HepG2 (cell line): ENCODE measurements at regions not wholly inside any gene's neighbourhood (a gene's known extent, or its start where the extent isn't known, plus 50 kb on each side); places are given as distances from the start of the nearest gene placed in this dataset.

Experiments used
- ATAC-seq: fragments of 200-7000 bp; cut with Tn5 transposase; 3 replicates; pipeline ENCODE4 v1.9.1; 2020; ENCODE audit warnings: mild to moderate bottlenecking, moderate library complexity
- BruUV-seq: library from RNA; stranded (reverse); fragments of 400-500 nt; replicated peaks from 2 replicates; lab custom pipeline; 2021; lab: Mats Ljungman, UMichigan
- CTCF ChIA-PET: fragments of 300-600 bp; formaldehyde crosslinking; extraction: SDS; loops from one replicate; lab custom pipeline; 2021; ENCODE audit warnings: low total read pairs, inconsistent platforms, low intra/inter-chr PET ratio; lab: Yijun Ruan, JAX
- POLR2A ChIA-PET: fragments of 350-600 bp; sonication (Branson Sonifier 250); formaldehyde crosslinking; loops from one replicate; lab custom pipeline; 2020; ENCODE audit warnings: antibody characterized with exemption, inconsistent platforms; lab: Yijun Ruan, JAX
- DNase-seq: peaks from one replicate; pipeline ENCODE4 v3.0.0-alpha.2; 2015; ENCODE audit warnings: low spot score
- FAIRE-seq: peaks from 3 replicates; lab custom pipeline; 2011; peaks lifted over from hg19 to GRCh38; lab: Jason Lieb, UNC
- H2AFZ ChIP-seq: one replicate; pipeline ENCODE4 v1.6.1; 2011; ENCODE audit warnings: low read length, inconsistent platforms
- H3K27ac ChIP-seq: fragments of 300-600 bp; 3 replicates; pipeline ENCODE4 v1.8.0; 2011; ENCODE audit warnings: mixed run types, mild to moderate bottlenecking, mixed read lengths, low read length, inconsistent platforms; ENCODE audit not compliant: insufficient read depth; ENCODE audit errors: extremely low read length
- H3K27me3 ChIP-seq, 2 experiments: fragments of 200-600 bp in 1 of 2; 2 replicates in 1 of 2; 3 replicates in 1 of 2; pipeline versions ENCODE4 v1.6.0 to v1.8.0; 2011; ENCODE audit warnings: low read length in 2 of 2, mild to moderate bottlenecking in 2 of 2, moderate library complexity in 2 of 2, inconsistent platforms in 1 of 2; ENCODE audit not compliant: insufficient read depth in 2 of 2, control insufficient read depth in 1 of 2
- H3K36me3 ChIP-seq, 2 experiments: fragments of 200-600 bp in 1 of 2; replicated peaks in 1 of 2; 2 replicates in 1 of 2; 3 replicates in 1 of 2; pipeline versions ENCODE4 v1.5.1 to v1.8.0; 2011; ENCODE audit warnings: low read length in 2 of 2, inconsistent platforms in 1 of 2; ENCODE audit not compliant: insufficient read depth in 2 of 2, control insufficient read depth in 1 of 2
- H3K4me1 ChIP-seq: 2 replicates; pipeline ENCODE4 v1.5.1; 2012; ENCODE audit warnings: low read length, inconsistent platforms; ENCODE audit not compliant: insufficient read depth
- H3K4me2 ChIP-seq: 2 replicates; pipeline ENCODE4 v1.6.0; 2011; ENCODE audit warnings: low read depth, low read length, inconsistent platforms
- H3K4me3 ChIP-seq, 3 experiments: fragments of 200-600 bp in 1 of 3; sonication (generic), shearing (Covaris generic) in 1 of 3; replicated peaks in 1 of 3; 2 replicates each; pipeline ENCODE4 v1.5.1; 2011 to 2016; ENCODE audit warnings: low read length in 3 of 3, inconsistent platforms in 2 of 3, low read depth in 2 of 3, mild to moderate bottlenecking in 2 of 3, control low read depth in 1 of 3, mixed read lengths in 1 of 3; ENCODE audit not compliant: insufficient read depth in 1 of 3
- H3K79me2 ChIP-seq: one replicate; pipeline ENCODE4 v1.6.1; 2011; ENCODE audit warnings: low read length, inconsistent platforms; ENCODE audit not compliant: insufficient read depth
- H3K9ac ChIP-seq: 2 replicates; pipeline ENCODE4 v1.6.0; 2011; ENCODE audit warnings: mild to moderate bottlenecking, low read depth, low read length, inconsistent platforms; ENCODE audit not compliant: insufficient read depth
- H3K9me3 ChIP-seq: 2 replicates; pipeline ENCODE4 v1.5.1; 2012; ENCODE audit warnings: mild to moderate bottlenecking, low read length
- H4K20me1 ChIP-seq: 2 replicates; pipeline ENCODE4 v1.6.0; 2011; ENCODE audit warnings: inconsistent platforms, mild to moderate bottlenecking, low read length, moderate library complexity; ENCODE audit not compliant: insufficient read depth
- AHR ChIP-seq: IDR thresholded peaks from 2 replicates; pipeline ENCODE4 v1.6.1; 2018; ENCODE audit warnings: missing genetic modification reagents, missing compliant biosample characterization
- EZH2 ChIP-seq: conservative IDR thresholded peaks from 2 replicates; pipeline ENCODE4 v1.6.1; 2012; ENCODE audit warnings: mild to moderate bottlenecking, low read depth, low read length, moderate library complexity
- ZNF24 ChIP-seq: fragments of 450-650 bp; IDR thresholded peaks from 2 replicates; pipeline ENCODE4 v1.6.1; 2017; ENCODE audit warnings: antibody characterized with exemption, mild to moderate bottlenecking
- in situ Hi-C: cut with HindIII; loops from 2 replicates; pipeline ENCODE4 v1.10.0; 2017; ENCODE audit warnings: low pct_unique_long_range_greater_than_20kb; ENCODE audit not compliant: extremely low pct_ligation_motif_present
- intact Hi-C: fragments of 100-400 bp; cut with micrococcal nuclease; formaldehyde crosslinking; loops from one replicate; pipeline ENCODE4 v1.10.0; 2022; ENCODE audit not compliant: unreplicated experiment
- TF ChIP-seq, protein P1 (sequence below): sonication (generic); formaldehyde crosslinking; conservative IDR thresholded peaks from 2 replicates; pipeline ENCODE4 v1.8.1; 2023; ENCODE audit warnings: missing genetic modification reagents
- TF ChIP-seq, protein P2 (sequence below): sonication (generic); formaldehyde crosslinking; IDR thresholded peaks from 2 replicates; pipeline ENCODE4 v1.5.0; 2020; ENCODE audit warnings: mild to moderate bottlenecking, missing genetic modification reagents, borderline replicate concordance
- TF ChIP-seq, protein P3 (sequence below): sonication (generic); formaldehyde crosslinking; IDR thresholded peaks from 2 replicates; pipeline ENCODE4 v1.4.0; 2020; ENCODE audit warnings: missing genetic modification reagents

DNA sequence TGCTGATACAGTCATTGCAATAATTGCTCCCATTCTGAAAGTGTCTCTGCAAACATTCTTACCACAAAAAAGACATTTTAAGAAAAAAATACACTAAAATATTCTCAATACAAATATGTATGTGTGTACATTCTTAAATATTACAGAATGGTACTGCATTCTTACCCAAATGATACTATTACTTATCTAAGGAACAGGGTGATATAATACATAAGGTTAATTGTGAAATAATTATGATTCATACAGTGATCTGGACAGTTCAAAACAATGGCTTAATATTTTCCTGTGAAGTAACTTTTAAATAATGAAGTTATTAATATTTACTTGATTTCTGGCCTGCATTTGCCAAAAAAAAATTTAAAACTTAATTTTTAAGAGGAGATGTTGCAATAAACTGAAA is 694.6 kb downstream of the TUSC7 start:
- CTCF ChIA-PET, result no interaction called here
- TF ChIP-seq, protein P1, sequence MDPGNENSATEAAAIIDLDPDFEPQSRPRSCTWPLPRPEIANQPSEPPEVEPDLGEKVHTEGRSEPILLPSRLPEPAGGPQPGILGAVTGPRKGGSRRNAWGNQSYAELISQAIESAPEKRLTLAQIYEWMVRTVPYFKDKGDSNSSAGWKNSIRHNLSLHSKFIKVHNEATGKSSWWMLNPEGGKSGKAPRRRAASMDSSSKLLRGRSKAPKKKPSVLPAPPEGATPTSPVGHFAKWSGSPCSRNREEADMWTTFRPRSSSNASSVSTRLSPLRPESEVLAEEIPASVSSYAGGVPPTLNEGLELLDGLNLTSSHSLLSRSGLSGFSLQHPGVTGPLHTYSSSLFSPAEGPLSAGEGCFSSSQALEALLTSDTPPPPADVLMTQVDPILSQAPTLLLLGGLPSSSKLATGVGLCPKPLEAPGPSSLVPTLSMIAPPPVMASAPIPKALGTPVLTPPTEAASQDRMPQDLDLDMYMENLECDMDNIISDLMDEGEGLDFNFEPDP (CRISPR knock-in tag), result no peak
- TF ChIP-seq, protein P2, sequence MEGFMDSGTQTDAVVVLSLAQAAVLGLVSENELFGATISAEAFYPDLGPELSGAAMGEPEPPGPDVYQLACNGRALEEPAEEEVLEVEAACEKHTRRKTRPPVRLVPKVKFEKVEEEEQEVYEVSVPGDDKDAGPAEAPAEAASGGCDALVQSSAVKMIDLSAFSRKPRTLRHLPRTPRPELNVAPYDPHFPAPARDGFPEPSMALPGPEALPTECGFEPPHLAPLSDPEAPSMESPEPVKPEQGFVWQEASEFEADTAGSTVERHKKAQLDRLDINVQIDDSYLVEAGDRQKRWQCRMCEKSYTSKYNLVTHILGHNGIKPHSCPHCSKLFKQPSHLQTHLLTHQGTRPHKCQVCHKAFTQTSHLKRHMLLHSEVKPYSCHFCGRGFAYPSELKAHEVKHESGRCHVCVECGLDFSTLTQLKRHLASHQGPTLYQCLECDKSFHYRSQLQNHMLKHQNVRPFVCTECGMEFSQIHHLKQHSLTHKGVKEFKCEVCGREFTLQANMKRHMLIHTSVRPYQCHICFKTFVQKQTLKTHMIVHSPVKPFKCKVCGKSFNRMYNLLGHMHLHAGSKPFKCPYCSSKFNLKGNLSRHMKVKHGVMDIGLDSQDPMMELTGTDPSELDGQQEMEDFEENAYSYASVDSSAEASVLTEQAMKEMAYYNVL (CRISPR knock-in tag), result no peak
- TF ChIP-seq ZNF24 (no peak), AHR (CRISPR knock-in tag) (no peak), EZH2 (no peak)
- TF ChIP-seq, protein P3, sequence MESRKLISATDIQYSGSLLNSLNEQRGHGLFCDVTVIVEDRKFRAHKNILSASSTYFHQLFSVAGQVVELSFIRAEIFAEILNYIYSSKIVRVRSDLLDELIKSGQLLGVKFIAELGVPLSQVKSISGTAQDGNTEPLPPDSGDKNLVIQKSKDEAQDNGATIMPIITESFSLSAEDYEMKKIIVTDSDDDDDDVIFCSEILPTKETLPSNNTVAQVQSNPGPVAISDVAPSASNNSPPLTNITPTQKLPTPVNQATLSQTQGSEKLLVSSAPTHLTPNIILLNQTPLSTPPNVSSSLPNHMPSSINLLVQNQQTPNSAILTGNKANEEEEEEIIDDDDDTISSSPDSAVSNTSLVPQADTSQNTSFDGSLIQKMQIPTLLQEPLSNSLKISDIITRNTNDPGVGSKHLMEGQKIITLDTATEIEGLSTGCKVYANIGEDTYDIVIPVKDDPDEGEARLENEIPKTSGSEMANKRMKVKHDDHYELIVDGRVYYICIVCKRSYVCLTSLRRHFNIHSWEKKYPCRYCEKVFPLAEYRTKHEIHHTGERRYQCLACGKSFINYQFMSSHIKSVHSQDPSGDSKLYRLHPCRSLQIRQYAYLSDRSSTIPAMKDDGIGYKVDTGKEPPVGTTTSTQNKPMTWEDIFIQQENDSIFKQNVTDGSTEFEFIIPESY, result no peak
- TF ChIP-seq, all 625 proteins: peak for 0
- in situ Hi-C loops, result no loop called here

More for the DNA sequence above, 694.6 kb downstream of the TUSC7 start:
- POLR2A ChIA-PET, result no interaction called here
- FAIRE-seq (no peak), ATAC-seq (no peak), DNase-seq (no peak)
- Histone ChIP-seq H3K36me3 (no peaks in the 10 kb centered on the region), H3K4me3 (no peak overlapping the region), H3K9me3 (no peaks in the 10 kb centered on the region), H3K4me2 (no peak overlapping the region), H3K27ac (no peak overlapping the region), H3K79me2 (no peaks in the 10 kb centered on the region), H3K4me1 (no peaks in the 10 kb centered on the region), H4K20me1 (no peaks in the 10 kb centered on the region), H3K9ac (no peak overlapping the region), H2AFZ (no peak overlapping the region), H3K27me3 (0 out of 5 replicates have a peak, but pooled peaks cover 0 to under 1% of the 10 kb centered on the region in 2 experiments)
- intact Hi-C loops, result no loop called here
- no TSS peak for BruUV-seq
